C4-2B (cell line): ENCODE measurements at regions not wholly inside any gene's neighbourhood (a gene's known extent, or its start where the extent isn't known, plus 50 kb on each side); places are given as distances from the start of the nearest gene placed in this dataset.

ENCODE experiments used
- CTCF ChIP-seq: fragments of 450-650 bp; conservative IDR thresholded peaks from 2 replicates; pipeline ENCODE4 v1.5.1; 2017; ENCODE audit warnings: mild to moderate bottlenecking
- ZFX ChIP-seq: fragments of 450-650 bp; IDR thresholded peaks from 2 replicates; pipeline ENCODE4 v1.6.1; 2017

- TF ChIP-seq CTCF (no peak), ZFX (no peak)
Observed at GRCh38 chr1:199752688-199753027, 274.9 kb upstream of the NR5A2 start.
